ENCODE measurements at regions not wholly inside any gene's neighbourhood (a gene's known extent, or its start where the extent isn't known, plus 50 kb on each side); places are given as distances from the start of the nearest gene placed in this dataset.

GRCh38 chr4:171674781-171675180 lies 138.4 kb upstream of the GALNTL6 start:
- no peak for TF ChIP-seq CTCF (IDR thresholded peaks at IDR 0.05; ENCODE audit: extremely low read depth in 1 of 2, insufficient read depth in 1 of 2, low read depth in 1 of 2, low read length in 2 of 2)
- no peak for TF ChIP-seq MAX (IDR thresholded peaks at IDR 0.05; ENCODE audit: insufficient read depth, insufficient read length)
